Tibial artery (tissue), 4 donors: ENCODE measurements at regions not wholly inside any gene's neighbourhood (a gene's known extent, or its start where the extent isn't known, plus 50 kb on each side); places are given as distances from the start of the nearest gene placed in this dataset.

Source experiments
- DNase-seq, 2 donors: peaks; one replicate each; pipeline ENCODE4 v3.0.0-alpha.2; 2019
- H3K27ac ChIP-seq, 2 donors: fragments of 200-600 bp; sonication (generic) in 1 of 2; 1 replicate in 1 of 2; 2 replicates in 1 of 2; pipeline ENCODE4 v1.5.1; 2018 to 2019; ENCODE audit warnings: mild to moderate bottlenecking in 1 of 2
- H3K27me3 ChIP-seq, 2 donors: fragments of 200-600 bp; sonication (generic) in 1 of 2; one replicate each; pipeline versions ENCODE4 v1.5.1 to v1.6.0; 2016 to 2019
- H3K36me3 ChIP-seq, 3 donors: fragments of 200-600 bp; sonication (generic) in 2 of 3; one replicate each; pipeline ENCODE4 v1.5.1; 2016 to 2019; ENCODE audit warnings: mild to moderate bottlenecking in 2 of 3
- H3K4me1 ChIP-seq, 4 donors: fragments of 200-600 bp; sonication (generic) in 2 of 4; 1 replicate in 3 of 4; 2 replicates in 1 of 4; pipeline ENCODE4 v1.5.1; 2016 to 2019
- H3K4me3 ChIP-seq, 2 donors: fragments of 200-600 bp; sonication (generic) in 1 of 2; 1 replicate in 1 of 2; 2 replicates in 1 of 2; pipeline ENCODE4 v1.5.1; 2018 to 2019; ENCODE audit warnings: mild to moderate bottlenecking in 2 of 2
- H3K9me3 ChIP-seq, 3 donors: fragments of 200-600 bp; sonication (generic) in 1 of 3; one replicate each; pipeline ENCODE4 v1.5.1; 2016 to 2019
- intact Hi-C: fragments of 100-400 bp; cut with DNase I; formaldehyde crosslinking; loops from one replicate; pipeline ENCODE4 v1.15.0; 2023; ENCODE audit warnings: low total_unique reads
- TF ChIP-seq, protein P1 (sequence below), 2 experiments: fragments of 200-600 bp in 1 of 2; fragments of 450-650 bp in 1 of 2; IDR thresholded peaks; one replicate each; pipeline ENCODE4 v1.5.1; 2017 to 2019; ENCODE audit warnings: antibody characterized with exemption in 2 of 2, mild to moderate bottlenecking in 1 of 2, moderate library complexity in 1 of 2

DNA sequence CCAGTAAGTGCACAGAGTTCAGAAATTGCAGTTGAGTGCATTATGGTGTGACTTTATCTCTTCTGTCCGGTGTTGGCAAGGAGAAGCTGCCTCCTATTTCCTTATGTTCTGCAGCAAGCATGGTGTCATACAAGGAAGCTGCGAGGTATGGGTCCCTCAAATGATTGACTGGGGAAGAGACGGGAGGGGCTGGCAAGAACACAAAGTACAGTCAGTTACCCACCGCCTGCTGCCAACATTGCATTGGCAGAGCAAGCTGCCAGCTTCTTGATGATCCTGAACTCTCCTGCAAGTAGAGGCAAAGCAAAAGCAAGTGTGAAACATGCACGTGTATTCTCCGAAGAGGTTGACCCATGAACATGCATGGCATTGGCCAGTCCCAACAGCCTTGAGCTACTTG is 1013.6 kb downstream of the UQCRFS1 start:
- no peaks in the 10 kb centered on the region for H3K4me1 ChIP-seq
- intact Hi-C loops: no loop called here
- no peak for DNase-seq
- H3K9me3 ChIP-seq: no peaks in the 10 kb centered on the region
- H3K4me3 ChIP-seq: no peak overlapping the region
- no peaks in the 10 kb centered on the region for H3K36me3 ChIP-seq
- H3K27ac ChIP-seq: no peak overlapping the region
- TF ChIP-seq, protein P1, sequence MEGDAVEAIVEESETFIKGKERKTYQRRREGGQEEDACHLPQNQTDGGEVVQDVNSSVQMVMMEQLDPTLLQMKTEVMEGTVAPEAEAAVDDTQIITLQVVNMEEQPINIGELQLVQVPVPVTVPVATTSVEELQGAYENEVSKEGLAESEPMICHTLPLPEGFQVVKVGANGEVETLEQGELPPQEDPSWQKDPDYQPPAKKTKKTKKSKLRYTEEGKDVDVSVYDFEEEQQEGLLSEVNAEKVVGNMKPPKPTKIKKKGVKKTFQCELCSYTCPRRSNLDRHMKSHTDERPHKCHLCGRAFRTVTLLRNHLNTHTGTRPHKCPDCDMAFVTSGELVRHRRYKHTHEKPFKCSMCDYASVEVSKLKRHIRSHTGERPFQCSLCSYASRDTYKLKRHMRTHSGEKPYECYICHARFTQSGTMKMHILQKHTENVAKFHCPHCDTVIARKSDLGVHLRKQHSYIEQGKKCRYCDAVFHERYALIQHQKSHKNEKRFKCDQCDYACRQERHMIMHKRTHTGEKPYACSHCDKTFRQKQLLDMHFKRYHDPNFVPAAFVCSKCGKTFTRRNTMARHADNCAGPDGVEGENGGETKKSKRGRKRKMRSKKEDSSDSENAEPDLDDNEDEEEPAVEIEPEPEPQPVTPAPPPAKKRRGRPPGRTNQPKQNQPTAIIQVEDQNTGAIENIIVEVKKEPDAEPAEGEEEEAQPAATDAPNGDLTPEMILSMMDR (IDR thresholded peaks at IDR 0.05): no peak
- H3K27me3 ChIP-seq: no peaks in the 10 kb centered on the region

DNA sequence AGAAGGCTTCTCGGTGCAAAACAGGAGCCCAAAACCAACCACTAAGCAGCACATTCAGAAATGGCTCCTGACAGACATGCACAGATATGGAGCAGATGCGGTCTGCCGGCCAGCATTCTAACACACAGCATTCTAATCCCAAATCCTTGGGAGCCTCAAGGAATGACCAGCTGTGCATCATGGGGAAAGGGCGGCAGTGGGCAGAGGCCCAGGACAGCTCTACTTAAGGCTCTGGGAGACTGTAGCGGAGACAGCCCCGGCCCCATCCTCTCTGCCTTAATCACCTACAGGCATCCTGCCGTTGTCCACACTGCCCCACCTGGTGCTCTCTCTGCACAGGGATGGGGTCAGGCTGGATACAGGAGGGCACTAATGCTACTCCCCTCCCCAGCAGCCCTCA is 1016.0 kb downstream of the UQCRFS1 start:
- no peaks in the 10 kb centered on the region for H3K9me3 ChIP-seq
- no peaks in the 10 kb centered on the region for H3K36me3 ChIP-seq
- no peak for DNase-seq
- intact Hi-C loops: no loop called here
- H3K4me3 ChIP-seq: no peak overlapping the region
- H3K27ac ChIP-seq: no peak overlapping the region
- H3K27me3 ChIP-seq: no peaks in the 10 kb centered on the region
- H3K4me1 ChIP-seq: no peaks in the 10 kb centered on the region
- TF ChIP-seq, protein P1 (IDR thresholded peaks at IDR 0.05): no peak

DNA sequence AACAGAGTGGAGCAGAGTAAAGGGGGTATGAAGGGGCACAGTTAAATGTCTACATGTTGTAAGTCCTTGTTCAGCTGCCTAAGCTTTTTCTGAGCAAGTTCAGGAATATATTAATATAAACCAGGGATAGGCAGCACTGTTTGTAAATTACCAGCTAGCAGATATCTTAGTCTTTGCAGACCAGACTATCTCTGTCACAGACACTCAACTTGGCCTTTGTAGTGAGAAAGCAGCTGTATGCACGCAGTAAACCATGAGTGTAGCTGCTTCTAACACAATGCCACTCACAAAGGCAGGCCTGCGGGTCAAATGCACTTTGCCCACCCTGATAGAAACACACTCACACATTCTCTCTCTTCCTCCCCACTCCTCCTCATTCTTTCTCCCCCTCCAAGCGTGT is 1016.9 kb downstream of the UQCRFS1 start:
- Histone ChIP-seq H3K4me3 (no peak overlapping the region), H3K27ac (no peak overlapping the region), H3K4me1 (no peaks in the 10 kb centered on the region), H3K27me3 (no peaks in the 10 kb centered on the region), H3K36me3 (no peaks in the 10 kb centered on the region), H3K9me3 (no peaks in the 10 kb centered on the region)
- intact Hi-C loops: no loop called here
- TF ChIP-seq, protein P1 (IDR thresholded peaks at IDR 0.05): no peak
- DNase-seq: no peak

DNA sequence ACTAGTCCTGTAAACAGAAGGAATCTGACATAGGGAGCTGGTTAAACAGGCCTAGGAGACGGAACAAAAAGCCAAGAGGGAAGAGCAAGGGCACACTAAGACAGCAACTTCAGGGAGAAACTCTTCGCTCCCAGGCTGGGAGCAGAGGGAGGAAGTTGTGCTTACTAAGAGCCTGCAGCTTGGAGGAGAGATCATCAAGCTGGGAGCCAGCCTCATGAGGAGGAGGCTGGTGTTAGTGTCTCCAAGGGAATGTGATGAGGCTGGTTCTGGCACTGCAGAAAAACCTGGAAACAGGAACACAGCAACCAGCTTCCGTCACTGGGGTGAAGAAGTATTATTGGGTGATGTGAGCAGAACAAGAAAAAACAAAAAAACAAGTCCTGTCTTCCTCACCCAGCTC is 1027.3 kb downstream of the UQCRFS1 start:
- TF ChIP-seq, protein P1 (IDR thresholded peaks at IDR 0.05): no peak
- H3K4me3 ChIP-seq: no peak overlapping the region
- DNase-seq: no peak
- no peaks in the 10 kb centered on the region for H3K36me3 ChIP-seq
- H3K9me3 ChIP-seq: no peaks in the 10 kb centered on the region
- no peaks in the 10 kb centered on the region for H3K27me3 ChIP-seq
- no peaks in the 10 kb centered on the region for H3K4me1 ChIP-seq
- intact Hi-C loops: no loop called here
- H3K27ac ChIP-seq: no peak overlapping the region

DNA sequence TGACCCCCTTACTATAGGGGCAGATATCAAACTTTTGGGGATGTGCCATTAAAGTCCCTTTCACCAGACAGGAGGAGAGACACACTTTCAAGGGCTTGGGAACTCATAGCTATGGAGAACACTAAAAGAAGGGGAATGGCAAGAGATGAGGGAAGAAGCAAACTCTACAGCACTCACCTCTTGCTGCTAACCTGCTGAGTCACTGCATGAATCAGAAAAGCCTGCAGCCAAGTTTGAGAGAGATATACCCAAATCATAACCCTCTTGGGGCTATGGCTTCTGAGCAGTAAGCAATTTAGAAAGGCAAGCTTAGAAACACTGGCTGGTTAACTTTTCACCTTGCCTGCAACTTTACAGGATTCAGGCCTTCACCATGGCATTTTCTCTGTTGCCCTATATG is 1028.0 kb downstream of the UQCRFS1 start:
- Histone ChIP-seq H3K9me3 (no peaks in the 10 kb centered on the region), H3K27me3 (no peaks in the 10 kb centered on the region), H3K27ac (no peak overlapping the region), H3K4me1 (no peaks in the 10 kb centered on the region), H3K4me3 (no peak overlapping the region), H3K36me3 (no peaks in the 10 kb centered on the region)
- intact Hi-C loops: no loop called here
- TF ChIP-seq, protein P1 (IDR thresholded peaks at IDR 0.05): no peak
- DNase-seq: no peak

DNA sequence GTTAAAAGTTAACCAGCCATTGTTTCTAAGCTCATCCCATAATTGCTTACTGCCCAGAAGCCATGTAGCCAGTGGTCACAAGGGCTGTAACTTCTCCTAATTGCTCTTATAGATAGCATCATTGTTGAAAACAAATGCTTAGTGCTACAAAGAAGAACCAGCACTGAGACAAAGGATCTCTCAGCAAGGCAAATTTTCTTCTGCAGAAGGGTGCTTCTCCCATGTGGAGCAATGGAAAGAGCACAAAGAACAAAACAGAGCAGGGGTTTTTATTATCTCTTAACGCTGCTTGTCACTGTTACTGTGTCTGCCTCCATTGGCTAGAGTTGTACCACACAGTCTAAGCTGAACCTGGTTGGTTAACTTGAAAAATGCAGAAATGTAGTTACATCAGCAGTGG is 1036.8 kb downstream of the UQCRFS1 start:
- no peaks in the 10 kb centered on the region for H3K27me3 ChIP-seq
- H3K27ac ChIP-seq: no peak overlapping the region
- H3K36me3 ChIP-seq: no peaks in the 10 kb centered on the region
- peaks cover 0 to 18% (median 0%) of the 10 kb centered on the region in 3 donors for H3K9me3 ChIP-seq
- H3K4me1 ChIP-seq: no peaks in the 10 kb centered on the region
- TF ChIP-seq, protein P1 (IDR thresholded peaks at IDR 0.05): no peak
- intact Hi-C loops: no loop called here
- no peak overlapping the region for H3K4me3 ChIP-seq
- DNase-seq: no peak
